Right atrium auricular region (tissue), 2 donors: ENCODE measurements at regions not wholly inside any gene's neighbourhood (a gene's known extent, or its start where the extent isn't known, plus 50 kb on each side); places are given as distances from the start of the nearest gene placed in this dataset.

ENCODE experiments used
- DNase-seq: peaks from one replicate; pipeline ENCODE4 v3.0.0-alpha.2; 2019; ENCODE audit warnings: low spot score
- H3K27ac ChIP-seq, 2 donors: fragments of 200-600 bp; sonication (generic); 1 replicate in 1 of 2; 2 replicates in 1 of 2; pipeline ENCODE4 v1.5.1; 2016 to 2019
- H3K27me3 ChIP-seq, 2 donors: fragments of 200-600 bp; sonication (generic); one replicate each; pipeline versions ENCODE4 v1.5.1 to v1.6.0; 2017 to 2019
- H3K36me3 ChIP-seq: fragments of 200-600 bp; sonication (generic); one replicate; pipeline ENCODE4 v1.5.1; 2016
- H3K4me1 ChIP-seq, 2 donors: fragments of 200-600 bp; sonication (generic); one replicate each; pipeline versions ENCODE4 v1.5.1 to v1.6.0; 2017 to 2019
- H3K4me3 ChIP-seq, 2 donors: fragments of 200-600 bp; sonication (generic); 1 replicate in 1 of 2; 2 replicates in 1 of 2; pipeline ENCODE4 v1.5.1; 2017 to 2019; ENCODE audit warnings: mild to moderate bottlenecking in 1 of 2, moderate library complexity in 1 of 2
- H3K9me3 ChIP-seq, 2 donors: fragments of 200-600 bp; sonication (generic); one replicate each; pipeline ENCODE4 v1.5.1; 2019
- TF ChIP-seq, protein P1 (sequence below), 2 donors: fragments of 200-600 bp; sonication (generic); IDR thresholded peaks; one replicate each; pipeline ENCODE4 v1.5.1; 2019; ENCODE audit warnings: antibody characterized with exemption in 2 of 2

DNA sequence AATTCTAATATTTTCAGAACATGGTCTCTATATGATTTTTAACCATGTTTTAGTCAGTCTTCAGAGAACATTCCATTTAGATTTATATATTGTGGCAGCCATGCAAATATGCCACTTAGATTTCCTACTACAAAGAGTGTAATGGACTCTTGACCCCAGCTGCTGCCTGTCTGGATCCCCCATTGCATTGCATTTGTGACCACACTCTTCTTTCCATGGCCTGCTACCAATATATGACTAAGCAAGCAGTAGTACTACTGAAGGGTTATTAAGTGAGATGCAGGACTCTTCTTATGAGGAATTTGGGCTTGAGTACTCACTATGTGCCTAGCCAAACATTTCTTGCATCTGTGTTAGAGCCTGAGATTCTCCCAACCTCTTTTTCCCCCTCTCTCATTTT lies 306.8 kb downstream of the PDHA2 start:
- H3K27me3 ChIP-seq: no peaks in the 10 kb centered on the region
- no peak overlapping the region for H3K27ac ChIP-seq
- no peak for DNase-seq
- TF ChIP-seq, protein P1, sequence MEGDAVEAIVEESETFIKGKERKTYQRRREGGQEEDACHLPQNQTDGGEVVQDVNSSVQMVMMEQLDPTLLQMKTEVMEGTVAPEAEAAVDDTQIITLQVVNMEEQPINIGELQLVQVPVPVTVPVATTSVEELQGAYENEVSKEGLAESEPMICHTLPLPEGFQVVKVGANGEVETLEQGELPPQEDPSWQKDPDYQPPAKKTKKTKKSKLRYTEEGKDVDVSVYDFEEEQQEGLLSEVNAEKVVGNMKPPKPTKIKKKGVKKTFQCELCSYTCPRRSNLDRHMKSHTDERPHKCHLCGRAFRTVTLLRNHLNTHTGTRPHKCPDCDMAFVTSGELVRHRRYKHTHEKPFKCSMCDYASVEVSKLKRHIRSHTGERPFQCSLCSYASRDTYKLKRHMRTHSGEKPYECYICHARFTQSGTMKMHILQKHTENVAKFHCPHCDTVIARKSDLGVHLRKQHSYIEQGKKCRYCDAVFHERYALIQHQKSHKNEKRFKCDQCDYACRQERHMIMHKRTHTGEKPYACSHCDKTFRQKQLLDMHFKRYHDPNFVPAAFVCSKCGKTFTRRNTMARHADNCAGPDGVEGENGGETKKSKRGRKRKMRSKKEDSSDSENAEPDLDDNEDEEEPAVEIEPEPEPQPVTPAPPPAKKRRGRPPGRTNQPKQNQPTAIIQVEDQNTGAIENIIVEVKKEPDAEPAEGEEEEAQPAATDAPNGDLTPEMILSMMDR (IDR thresholded peaks at IDR 0.05): no peak
- H3K4me3 ChIP-seq: no peak overlapping the region
- H3K4me1 ChIP-seq: no peaks in the 10 kb centered on the region
- H3K36me3 ChIP-seq: no peaks in the 10 kb centered on the region
- H3K9me3 ChIP-seq: no peaks in the 10 kb centered on the region

- Histone ChIP-seq H3K4me3 (no peak overlapping the region), H3K27ac (no peak overlapping the region), H3K4me1 (no peaks in the 10 kb centered on the region), H3K36me3 (no peaks in the 10 kb centered on the region), H3K27me3 (no peaks in the 10 kb centered on the region), H3K9me3 (no peaks in the 10 kb centered on the region)
- TF ChIP-seq, protein P1 (IDR thresholded peaks at IDR 0.05): no peak
- DNase-seq: no peak
These were observed 310.0 kb downstream of the PDHA2 start for GRCh38 chr4:96149894-96150293.

DNA sequence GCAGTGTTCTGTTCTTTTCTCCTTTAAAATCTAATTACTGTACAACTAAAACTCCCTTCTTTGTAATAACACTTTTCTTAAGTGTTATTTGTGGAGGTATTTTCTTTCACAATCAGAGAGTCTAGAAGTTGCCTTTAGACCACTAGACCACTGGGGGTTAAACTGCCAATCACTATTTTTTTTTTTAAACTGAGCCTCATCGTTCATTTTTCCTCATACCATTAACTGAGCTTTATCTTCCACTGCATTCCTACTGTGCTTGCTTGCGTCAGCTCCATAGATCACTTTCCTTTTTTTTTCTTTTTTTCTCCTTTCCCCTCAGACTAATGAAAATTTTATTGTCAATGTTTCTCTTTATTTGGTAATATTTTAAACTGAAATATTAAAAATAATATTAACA lies 310.6 kb downstream of the PDHA2 start:
- Histone ChIP-seq H3K36me3 (no peaks in the 10 kb centered on the region), H3K27ac (no peak overlapping the region), H3K4me1 (no peaks in the 10 kb centered on the region), H3K4me3 (no peak overlapping the region), H3K27me3 (no peaks in the 10 kb centered on the region), H3K9me3 (no peaks in the 10 kb centered on the region)
- TF ChIP-seq, protein P1 (IDR thresholded peaks at IDR 0.05): no peak
- DNase-seq: no peak

GRCh38 chr4:96152824-96153223 lies 312.9 kb downstream of the PDHA2 start:
- no peaks in the 10 kb centered on the region for H3K27me3 ChIP-seq
- H3K36me3 ChIP-seq: no peaks in the 10 kb centered on the region
- H3K4me3 ChIP-seq: no peak overlapping the region
- H3K9me3 ChIP-seq: no peaks in the 10 kb centered on the region
- no peak overlapping the region for H3K27ac ChIP-seq
- DNase-seq: no peak
- H3K4me1 ChIP-seq: no peaks in the 10 kb centered on the region
- TF ChIP-seq, protein P1 (IDR thresholded peaks at IDR 0.05): no peak

- H3K27ac ChIP-seq: no peak overlapping the region
- H3K9me3 ChIP-seq: no peaks in the 10 kb centered on the region
- TF ChIP-seq, protein P1 (IDR thresholded peaks at IDR 0.05): no peak
- H3K27me3 ChIP-seq: no peaks in the 10 kb centered on the region
- no peaks in the 10 kb centered on the region for H3K4me1 ChIP-seq
- H3K4me3 ChIP-seq: no peak overlapping the region
- no peak for DNase-seq
- H3K36me3 ChIP-seq: no peaks in the 10 kb centered on the region
These were observed 314.8 kb downstream of the PDHA2 start for GRCh38 chr4:96154676-96155075.

DNA sequence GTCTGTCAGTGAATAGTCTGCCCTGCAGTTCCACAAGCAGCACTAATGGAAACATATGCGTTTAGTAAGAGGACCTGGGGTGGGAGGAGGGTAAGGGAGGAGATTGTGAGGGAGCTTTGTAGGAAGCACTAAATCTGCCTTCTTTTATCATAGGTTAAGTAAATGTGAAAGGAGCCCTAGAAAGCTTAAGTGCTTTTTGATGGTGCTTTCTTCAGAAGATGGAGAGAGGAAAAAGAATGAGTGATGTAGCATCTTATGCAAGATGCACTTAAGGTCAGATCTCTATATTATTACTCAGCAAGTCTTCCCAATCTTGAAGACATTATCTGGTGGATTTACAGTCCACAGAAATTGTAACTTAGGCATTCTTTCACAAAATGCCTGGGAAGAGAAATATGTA lies 322.7 kb downstream of the PDHA2 start:
- Histone ChIP-seq H3K27me3 (no peaks in the 10 kb centered on the region), H3K4me1 (no peaks in the 10 kb centered on the region), H3K9me3 (no peaks in the 10 kb centered on the region), H3K27ac (no peak overlapping the region), H3K4me3 (no peak overlapping the region), H3K36me3 (no peaks in the 10 kb centered on the region)
- no peak for DNase-seq
- TF ChIP-seq, protein P1 (IDR thresholded peaks at IDR 0.05): no peak
